ENCODE measurements at regions not wholly inside any gene's neighbourhood (a gene's known extent, or its start where the extent isn't known, plus 50 kb on each side); places are given as distances from the start of the nearest gene placed in this dataset.

DNA sequence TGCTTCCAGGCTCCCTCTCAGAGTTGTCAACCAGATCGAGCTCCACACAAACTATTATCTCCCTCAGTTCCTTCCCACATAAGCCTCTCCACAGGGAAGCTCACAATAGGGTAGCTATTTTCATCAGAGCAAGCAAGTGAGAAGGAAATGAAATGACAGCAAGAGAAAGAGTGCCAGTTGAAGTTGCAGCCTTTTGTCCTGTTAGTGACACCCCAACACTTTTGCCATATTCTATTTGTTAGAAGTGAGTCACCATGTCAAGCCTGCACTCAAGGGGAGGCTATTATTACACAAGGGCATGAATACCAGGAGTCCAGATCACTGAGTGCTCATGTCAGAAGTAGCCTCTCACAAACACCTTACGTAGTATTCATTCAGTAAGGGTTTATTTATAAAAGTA lies 266.3 kb upstream of the NOCT start:
- no peak overlapping the region for H3K4me3 ChIP-seq (ENCODE audit: low read depth, low read length)
- TF ChIP-seq, protein P1, sequence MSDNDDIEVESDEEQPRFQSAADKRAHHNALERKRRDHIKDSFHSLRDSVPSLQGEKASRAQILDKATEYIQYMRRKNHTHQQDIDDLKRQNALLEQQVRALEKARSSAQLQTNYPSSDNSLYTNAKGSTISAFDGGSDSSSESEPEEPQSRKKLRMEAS (IDR thresholded peaks at IDR 0.05; ENCODE audit: low read depth, low read length): no peak
- no peak for TF ChIP-seq POLR2A (IDR thresholded peaks at IDR 0.05; ENCODE audit: extremely low read depth, insufficient read length)
- TF ChIP-seq, protein P2, sequence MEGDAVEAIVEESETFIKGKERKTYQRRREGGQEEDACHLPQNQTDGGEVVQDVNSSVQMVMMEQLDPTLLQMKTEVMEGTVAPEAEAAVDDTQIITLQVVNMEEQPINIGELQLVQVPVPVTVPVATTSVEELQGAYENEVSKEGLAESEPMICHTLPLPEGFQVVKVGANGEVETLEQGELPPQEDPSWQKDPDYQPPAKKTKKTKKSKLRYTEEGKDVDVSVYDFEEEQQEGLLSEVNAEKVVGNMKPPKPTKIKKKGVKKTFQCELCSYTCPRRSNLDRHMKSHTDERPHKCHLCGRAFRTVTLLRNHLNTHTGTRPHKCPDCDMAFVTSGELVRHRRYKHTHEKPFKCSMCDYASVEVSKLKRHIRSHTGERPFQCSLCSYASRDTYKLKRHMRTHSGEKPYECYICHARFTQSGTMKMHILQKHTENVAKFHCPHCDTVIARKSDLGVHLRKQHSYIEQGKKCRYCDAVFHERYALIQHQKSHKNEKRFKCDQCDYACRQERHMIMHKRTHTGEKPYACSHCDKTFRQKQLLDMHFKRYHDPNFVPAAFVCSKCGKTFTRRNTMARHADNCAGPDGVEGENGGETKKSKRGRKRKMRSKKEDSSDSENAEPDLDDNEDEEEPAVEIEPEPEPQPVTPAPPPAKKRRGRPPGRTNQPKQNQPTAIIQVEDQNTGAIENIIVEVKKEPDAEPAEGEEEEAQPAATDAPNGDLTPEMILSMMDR (IDR thresholded peaks at IDR 0.05; ENCODE audit: low read depth, low read length): no peak
- TF ChIP-seq MYC (IDR thresholded peaks at IDR 0.05; ENCODE audit: low read depth, low read length): no peak
- DNase-seq (ENCODE audit: low read depth): no peak

DNA sequence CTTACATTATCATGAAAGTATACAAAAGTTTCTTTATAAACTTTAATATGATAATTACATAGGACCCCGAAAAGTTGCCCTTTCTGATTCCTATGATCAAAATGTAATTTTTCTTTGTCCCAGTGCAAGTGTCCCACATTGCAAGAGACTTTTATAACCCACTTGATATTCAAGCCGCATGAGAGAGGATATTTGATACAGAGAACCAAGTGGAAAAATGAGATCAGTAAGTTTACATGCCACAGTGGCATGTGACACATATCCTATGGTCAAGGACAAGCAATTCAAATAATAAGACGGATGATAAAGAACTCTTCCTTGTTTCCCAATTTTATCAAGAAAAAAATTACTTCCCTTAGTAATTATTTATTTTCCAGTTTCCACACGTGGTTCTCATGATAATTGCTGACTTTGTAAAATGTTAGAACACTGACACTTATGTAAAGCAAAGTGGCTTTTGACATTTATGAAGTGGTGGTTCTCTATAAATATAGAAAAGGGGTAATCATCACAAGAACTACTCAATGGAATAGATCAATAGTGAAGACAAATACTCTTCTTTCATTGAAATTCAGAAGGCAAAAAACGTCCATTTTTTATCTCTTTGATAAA lies 273.7 kb upstream of the NOCT start:
- TF ChIP-seq, protein P1 (IDR thresholded peaks at IDR 0.05; ENCODE audit: low read depth, low read length): no peak
- TF ChIP-seq, protein P2 (IDR thresholded peaks at IDR 0.05; ENCODE audit: low read depth, low read length): no peak
- TF ChIP-seq MYC (IDR thresholded peaks at IDR 0.05; ENCODE audit: low read depth, low read length): no peak
- TF ChIP-seq POLR2A (IDR thresholded peaks at IDR 0.05; ENCODE audit: extremely low read depth, insufficient read length): no peak
- no peak for DNase-seq (ENCODE audit: low read depth)
- H3K4me3 ChIP-seq (ENCODE audit: low read depth, low read length): no peak overlapping the region

DNA sequence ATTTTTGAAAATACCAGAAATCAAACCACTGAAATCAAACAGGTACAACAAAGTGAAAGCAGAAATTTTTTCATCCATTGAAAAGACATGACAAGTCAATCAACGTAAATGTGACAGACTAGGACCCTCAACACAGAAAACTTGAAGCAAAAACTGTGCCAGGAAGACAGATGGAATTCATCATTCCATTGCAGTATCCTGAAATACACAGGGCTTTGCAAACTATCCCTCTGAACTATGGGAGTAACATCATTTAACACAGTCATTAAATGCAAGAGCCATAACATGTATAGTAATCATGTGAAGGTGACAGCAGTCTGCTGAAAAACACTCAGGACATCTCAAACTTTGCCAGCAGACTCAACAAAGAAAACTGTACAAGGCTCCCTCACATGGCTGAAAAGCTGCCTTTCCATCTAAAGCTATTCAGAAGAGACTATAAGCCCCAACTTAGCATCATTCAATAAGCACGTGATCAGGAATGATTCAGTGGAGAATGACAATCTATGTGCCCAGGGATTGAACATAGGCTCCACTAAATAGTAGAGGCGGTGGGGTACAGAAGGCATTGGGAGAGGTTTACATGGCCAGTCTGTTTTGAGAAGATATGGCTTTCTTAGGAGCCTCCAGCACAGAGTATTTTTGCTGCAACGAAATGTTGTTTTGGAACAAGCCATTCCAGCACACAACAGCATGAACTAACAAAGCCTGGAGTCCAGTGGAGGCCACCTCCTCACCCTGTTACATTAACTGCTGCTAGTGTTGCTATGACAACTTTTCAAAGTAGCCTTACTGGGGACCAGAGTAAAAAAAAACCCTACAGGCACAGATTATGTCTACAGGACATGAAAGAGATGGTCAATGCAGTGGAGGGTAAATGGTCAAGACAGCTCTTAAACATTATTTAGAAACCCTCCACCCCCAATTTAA lies 274.5 kb upstream of the NOCT start:
- no peak for TF ChIP-seq MYC (IDR thresholded peaks at IDR 0.05; ENCODE audit: low read depth, low read length)
- TF ChIP-seq, protein P1 (IDR thresholded peaks at IDR 0.05; ENCODE audit: low read depth, low read length): no peak
- TF ChIP-seq, protein P2 (IDR thresholded peaks at IDR 0.05; ENCODE audit: low read depth, low read length): no peak
- H3K4me3 ChIP-seq (ENCODE audit: low read depth, low read length): no peak overlapping the region
- DNase-seq (ENCODE audit: low read depth): no peak

DNA sequence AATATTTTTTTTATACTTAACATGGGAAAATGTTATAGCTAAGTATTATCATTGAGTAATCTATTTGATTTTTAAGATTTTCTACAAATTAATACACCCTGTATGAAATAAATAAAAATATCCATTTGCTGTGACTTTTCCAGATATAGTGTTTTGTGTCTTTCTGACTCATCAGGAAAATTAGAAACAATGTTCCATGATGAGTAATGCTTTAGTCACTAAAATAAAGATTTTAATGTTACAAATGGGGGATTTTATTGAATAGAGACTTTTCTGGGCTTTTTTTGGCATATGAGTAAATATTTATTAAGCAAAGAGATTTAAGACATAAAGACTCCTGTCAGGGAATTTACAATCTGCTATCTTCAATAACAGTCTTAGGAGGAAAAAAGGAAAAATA lies 279.2 kb upstream of the NOCT start:
- no peak overlapping the region for H3K4me3 ChIP-seq (ENCODE audit: low read depth, low read length)
- TF ChIP-seq POLR2A (IDR thresholded peaks at IDR 0.05; ENCODE audit: extremely low read depth, insufficient read length): no peak
- TF ChIP-seq MYC (IDR thresholded peaks at IDR 0.05; ENCODE audit: low read depth, low read length): no peak
- TF ChIP-seq, protein P2 (IDR thresholded peaks at IDR 0.05; ENCODE audit: low read depth, low read length): no peak
- TF ChIP-seq, protein P1 (IDR thresholded peaks at IDR 0.05; ENCODE audit: low read depth, low read length): no peak
- DNase-seq (ENCODE audit: low read depth): no peak

DNA sequence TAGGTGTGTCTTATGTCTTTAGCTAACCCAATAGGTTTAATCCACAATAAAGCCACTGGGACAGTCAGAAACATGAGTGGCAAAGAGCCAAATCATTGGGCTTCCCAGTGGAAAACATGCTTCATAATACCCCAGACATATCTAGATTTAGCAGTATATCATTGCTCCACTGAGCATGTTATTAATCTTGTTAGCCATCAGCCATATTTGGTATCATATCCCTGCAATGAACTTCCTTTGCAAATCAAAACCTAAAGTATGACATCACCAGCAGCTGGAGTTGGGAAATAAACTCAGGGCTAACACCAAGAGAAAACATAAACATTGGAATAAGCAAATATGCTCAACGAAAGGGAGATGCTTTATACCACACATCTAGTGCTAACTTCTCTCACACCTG lies 280.8 kb upstream of the NOCT start:
- no peak for DNase-seq (ENCODE audit: low read depth)
- TF ChIP-seq MYC (IDR thresholded peaks at IDR 0.05; ENCODE audit: low read depth, low read length): no peak
- no peak for TF ChIP-seq POLR2A (IDR thresholded peaks at IDR 0.05; ENCODE audit: extremely low read depth, insufficient read length)
- TF ChIP-seq, protein P2 (IDR thresholded peaks at IDR 0.05; ENCODE audit: low read depth, low read length): no peak
- TF ChIP-seq, protein P1 (IDR thresholded peaks at IDR 0.05; ENCODE audit: low read depth, low read length): no peak

More for the DNA sequence above, 280.8 kb upstream of the NOCT start:
- no peak overlapping the region for H3K4me3 ChIP-seq (ENCODE audit: low read depth, low read length)
